ENCODE measurements at regions not wholly inside any gene's neighbourhood (a gene's known extent, or its start where the extent isn't known, plus 50 kb on each side); places are given as distances from the start of the nearest gene placed in this dataset.

DNA sequence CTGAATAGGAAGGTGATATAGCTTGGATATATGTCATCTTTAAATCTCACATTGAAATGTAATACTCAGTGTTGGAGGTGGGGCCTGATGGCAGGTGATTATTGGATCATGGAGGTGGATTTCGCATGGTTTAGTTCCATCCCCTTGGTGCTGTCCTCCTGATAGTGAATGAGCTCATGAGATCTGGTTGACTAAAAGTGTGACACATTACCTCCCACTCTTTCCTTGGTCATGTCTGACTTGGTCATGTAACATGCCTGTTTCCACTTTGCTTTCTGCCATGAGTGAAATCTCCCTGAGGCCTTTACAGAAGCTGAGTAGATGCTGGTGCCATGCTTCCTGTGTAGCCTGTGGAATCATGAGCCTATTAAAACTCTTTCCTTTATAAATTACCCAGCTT is 664.5 kb upstream of the NR5A2 start:
- DNase-seq (ENCODE audit: low spot score, unreplicated experiment), result no peak
- H3K27ac Mint-ChIP-seq, result no peak overlapping the region
- H3K36me3 Mint-ChIP-seq (ENCODE audit: insufficient read depth), result no peaks in the 10 kb centered on the region
- H3K4me1 Mint-ChIP-seq (ENCODE audit: low read depth), result no peaks in the 10 kb centered on the region
- peaks cover 3% of the 10 kb centered on the region for H3K9me3 Mint-ChIP-seq (ENCODE audit: low read depth)
- H3K27me3 Mint-ChIP-seq, result no peaks in the 10 kb centered on the region
- TF ChIP-seq, protein P1, sequence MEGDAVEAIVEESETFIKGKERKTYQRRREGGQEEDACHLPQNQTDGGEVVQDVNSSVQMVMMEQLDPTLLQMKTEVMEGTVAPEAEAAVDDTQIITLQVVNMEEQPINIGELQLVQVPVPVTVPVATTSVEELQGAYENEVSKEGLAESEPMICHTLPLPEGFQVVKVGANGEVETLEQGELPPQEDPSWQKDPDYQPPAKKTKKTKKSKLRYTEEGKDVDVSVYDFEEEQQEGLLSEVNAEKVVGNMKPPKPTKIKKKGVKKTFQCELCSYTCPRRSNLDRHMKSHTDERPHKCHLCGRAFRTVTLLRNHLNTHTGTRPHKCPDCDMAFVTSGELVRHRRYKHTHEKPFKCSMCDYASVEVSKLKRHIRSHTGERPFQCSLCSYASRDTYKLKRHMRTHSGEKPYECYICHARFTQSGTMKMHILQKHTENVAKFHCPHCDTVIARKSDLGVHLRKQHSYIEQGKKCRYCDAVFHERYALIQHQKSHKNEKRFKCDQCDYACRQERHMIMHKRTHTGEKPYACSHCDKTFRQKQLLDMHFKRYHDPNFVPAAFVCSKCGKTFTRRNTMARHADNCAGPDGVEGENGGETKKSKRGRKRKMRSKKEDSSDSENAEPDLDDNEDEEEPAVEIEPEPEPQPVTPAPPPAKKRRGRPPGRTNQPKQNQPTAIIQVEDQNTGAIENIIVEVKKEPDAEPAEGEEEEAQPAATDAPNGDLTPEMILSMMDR (IDR thresholded peaks at IDR 0.05; ENCODE audit: unreplicated experiment), result no peak
- H3K4me3 Mint-ChIP-seq (ENCODE audit: low read depth), result no peak overlapping the region

DNA sequence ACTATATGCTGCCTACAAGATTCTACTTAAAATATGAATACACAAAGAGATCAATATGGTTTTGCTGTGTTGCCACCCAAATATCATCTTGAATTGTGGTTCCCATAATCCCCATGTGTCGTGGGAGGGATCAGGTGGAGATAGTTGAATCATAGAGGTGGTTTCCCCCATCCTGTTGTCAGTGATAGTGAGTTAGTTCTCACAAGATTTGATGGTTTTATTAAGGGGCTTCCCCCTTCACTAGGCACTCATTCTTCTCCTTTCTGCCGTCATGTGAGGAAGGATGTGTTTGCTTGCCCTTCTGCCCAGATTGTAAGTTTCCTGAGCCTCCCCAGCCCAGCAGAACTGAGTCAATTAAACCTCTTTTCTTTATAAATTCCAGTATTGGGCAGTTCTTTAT is 654.4 kb upstream of the NR5A2 start:
- Mint-ChIP-seq H3K4me1 (ENCODE audit: low read depth) (no peaks in the 10 kb centered on the region), H3K4me3 (ENCODE audit: low read depth) (no peak overlapping the region), H3K9me3 (ENCODE audit: low read depth) (peaks cover 5% of the 10 kb centered on the region), H3K27ac (no peak overlapping the region), H3K27me3 (no peaks in the 10 kb centered on the region), H3K36me3 (ENCODE audit: insufficient read depth) (no peaks in the 10 kb centered on the region)
- TF ChIP-seq, protein P1 (IDR thresholded peaks at IDR 0.05; ENCODE audit: unreplicated experiment), result no peak
- DNase-seq (ENCODE audit: low spot score, unreplicated experiment), result no peak

DNA sequence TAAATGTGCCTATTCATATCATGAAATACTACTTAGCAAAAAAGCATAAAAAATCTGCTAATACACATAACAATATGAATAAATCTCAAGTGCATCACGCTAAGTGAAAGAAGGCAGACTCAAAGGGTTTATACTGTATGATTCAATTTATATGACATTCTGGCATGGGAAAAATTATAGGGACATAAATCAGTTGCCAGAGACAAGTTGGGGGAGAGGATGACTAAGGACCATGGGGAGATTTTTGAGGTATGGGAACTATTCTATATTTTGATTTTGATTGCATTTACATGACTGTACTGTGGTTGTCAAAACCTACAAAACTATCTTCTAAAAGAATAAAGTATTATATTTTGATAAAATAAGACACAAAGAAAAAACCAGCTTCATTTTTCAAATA is 650.3 kb upstream of the NR5A2 start:
- Mint-ChIP-seq H3K4me1 (ENCODE audit: low read depth) (no peaks in the 10 kb centered on the region), H3K4me3 (ENCODE audit: low read depth) (no peak overlapping the region)
- no peak for DNase-seq (ENCODE audit: low spot score, unreplicated experiment)

DNA sequence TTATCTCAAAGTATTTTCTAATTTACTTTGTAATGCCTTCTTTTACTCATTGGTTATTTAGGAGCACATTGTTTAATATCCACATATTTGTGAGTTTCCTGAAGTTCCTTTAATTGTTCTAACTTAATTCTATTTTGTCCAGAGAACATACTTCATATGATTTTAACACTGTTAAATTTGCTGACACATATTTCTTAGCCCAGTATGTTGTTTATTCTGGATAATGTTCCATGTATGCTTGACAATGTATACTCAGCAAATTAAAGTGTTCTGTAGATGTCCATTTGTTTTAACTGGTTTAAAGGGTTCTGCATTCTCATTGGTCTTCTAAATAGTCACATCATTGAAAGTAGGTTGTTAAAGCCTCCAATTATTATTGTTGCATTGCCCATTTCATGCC is 643.7 kb upstream of the NR5A2 start:
- Mint-ChIP-seq H3K9me3 (ENCODE audit: low read depth) (no peaks in the 10 kb centered on the region), H3K27me3 (no peaks in the 10 kb centered on the region), H3K36me3 (ENCODE audit: insufficient read depth) (no peaks in the 10 kb centered on the region), H3K4me1 (ENCODE audit: low read depth) (no peaks in the 10 kb centered on the region), H3K4me3 (ENCODE audit: low read depth) (no peak overlapping the region), H3K27ac (no peak overlapping the region)
- TF ChIP-seq, protein P1 (IDR thresholded peaks at IDR 0.05; ENCODE audit: unreplicated experiment), result no peak
- no peak for DNase-seq (ENCODE audit: low spot score, unreplicated experiment)

More for the DNA sequence above, 650.3 kb upstream of the NR5A2 start:
- no peaks in the 10 kb centered on the region for H3K36me3 Mint-ChIP-seq (ENCODE audit: insufficient read depth)
- H3K27me3 Mint-ChIP-seq, result no peaks in the 10 kb centered on the region
- no peak overlapping the region for H3K27ac Mint-ChIP-seq
- H3K9me3 Mint-ChIP-seq (ENCODE audit: low read depth), result no peaks in the 10 kb centered on the region
- TF ChIP-seq, protein P1 (IDR thresholded peaks at IDR 0.05; ENCODE audit: unreplicated experiment), result no peak

DNA sequence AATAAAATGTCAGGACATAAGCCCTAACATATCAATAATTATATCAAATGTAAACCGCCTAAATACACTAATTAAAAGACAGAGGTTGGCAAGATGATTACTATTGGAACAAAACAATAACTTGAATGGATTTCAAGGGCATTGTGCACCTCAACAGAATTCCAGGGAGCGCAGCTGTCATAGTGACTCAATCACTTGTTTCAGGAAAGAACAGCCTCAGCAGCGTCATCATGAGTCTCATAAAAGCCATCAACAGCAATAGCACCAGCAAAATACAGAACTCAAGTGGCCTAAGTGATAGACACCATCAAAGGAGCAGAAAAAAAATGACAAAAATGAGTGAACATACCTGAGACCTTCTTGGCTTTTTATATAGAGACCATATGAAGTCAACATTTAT is 632.7 kb upstream of the NR5A2 start:
- DNase-seq (ENCODE audit: low spot score, unreplicated experiment), result no peak
- TF ChIP-seq, protein P1 (IDR thresholded peaks at IDR 0.05; ENCODE audit: unreplicated experiment), result no peak
- no peaks in the 10 kb centered on the region for H3K27me3 Mint-ChIP-seq
- no peaks in the 10 kb centered on the region for H3K4me1 Mint-ChIP-seq (ENCODE audit: low read depth)
- H3K36me3 Mint-ChIP-seq (ENCODE audit: insufficient read depth), result no peaks in the 10 kb centered on the region
- H3K27ac Mint-ChIP-seq, result no peak overlapping the region
- no peak overlapping the region for H3K4me3 Mint-ChIP-seq (ENCODE audit: low read depth)
- H3K9me3 Mint-ChIP-seq (ENCODE audit: low read depth), result peaks cover 2% of the 10 kb centered on the region
